Endothelial cell of umbilical vein (primary cell): ENCODE measurements at regions not wholly inside any gene's neighbourhood (a gene's known extent, or its start where the extent isn't known, plus 50 kb on each side); places are given as distances from the start of the nearest gene placed in this dataset.

Experiments
- BruUV-seq: library from RNA; stranded (reverse); fragments of 400-500 nt; replicated peaks from 2 replicates; lab custom pipeline; 2021; lab: Mats Ljungman, UMichigan
- CTCF ChIA-PET: fragments of 300-600, 350-600 bp; sonication (Branson Sonifier 250); formaldehyde crosslinking; loops from one replicate; lab custom pipeline; 2021; ENCODE audit warnings: antibody characterized with exemption, inconsistent platforms; lab: Charles Lee
- POLR2A ChIA-PET: fragments of 300-600, 350-600 bp; sonication (Branson Sonifier 250); formaldehyde crosslinking; loops from one replicate; lab custom pipeline; 2021; ENCODE audit warnings: antibody characterized with exemption, inconsistent platforms; lab: Charles Lee
- DNase-seq: peaks from one replicate; pipeline ENCODE4 v3.0.0-alpha.2; 2011; ENCODE audit warnings: low read depth, low spot score
- FAIRE-seq: peaks from 2 replicates; lab custom pipeline; 2011; peaks lifted over from hg19 to GRCh38; lab: Jason Lieb, UNC
- H2AFZ ChIP-seq: 2 replicates; pipeline ENCODE4 v1.6.0; 2012; ENCODE audit warnings: low read depth, low read length, control low read depth, inconsistent platforms
- H3K27ac ChIP-seq: 2 replicates; pipeline ENCODE4 v1.5.1; 2011; ENCODE audit warnings: low read depth, mild to moderate bottlenecking, control low read depth, low read length, moderate library complexity; ENCODE audit not compliant: insufficient read depth
- H3K27me3 ChIP-seq, 2 experiments: 2 replicates each; pipeline versions ENCODE4 v1.6.0 to v1.6.1; 2011; ENCODE audit warnings: low read length in 2 of 2, mixed read lengths in 1 of 2; ENCODE audit not compliant: control insufficient read depth in 2 of 2, insufficient read depth in 2 of 2
- H3K36me3 ChIP-seq, 2 experiments: 2 replicates in 1 of 2; 3 replicates in 1 of 2; pipeline ENCODE4 v1.5.1; 2011; ENCODE audit warnings: low read length in 2 of 2, mild to moderate bottlenecking in 1 of 2, moderate library complexity in 1 of 2; ENCODE audit not compliant: control insufficient read depth in 2 of 2, insufficient read depth in 2 of 2; ENCODE audit errors: extremely low read depth in 1 of 2
- H3K4me1 ChIP-seq: 3 replicates; pipeline ENCODE4 v1.5.1; 2011; ENCODE audit warnings: mild to moderate bottlenecking, low read length; ENCODE audit not compliant: control insufficient read depth, insufficient read depth; ENCODE audit errors: extremely low read depth
- H3K4me2 ChIP-seq: 2 replicates; pipeline ENCODE4 v1.6.1; 2011; ENCODE audit warnings: low read length, control low read depth, mixed read lengths; ENCODE audit not compliant: insufficient read depth
- H3K4me3 ChIP-seq, 3 experiments: fragments of 200-600 bp in 1 of 3; sonication (generic), shearing (Covaris generic) in 1 of 3; replicated peaks in 1 of 3; 2 replicates each; pipeline ENCODE4 v1.5.1; 2011 to 2016; ENCODE audit warnings: control low read depth in 3 of 3, low read length in 3 of 3, mild to moderate bottlenecking in 2 of 3, inconsistent platforms in 1 of 3, low read depth in 1 of 3, moderate library complexity in 1 of 3; ENCODE audit not compliant: insufficient read depth in 1 of 3
- H3K79me2 ChIP-seq: 2 replicates; pipeline ENCODE4 v1.6.0; 2012; ENCODE audit warnings: low read length, inconsistent platforms; ENCODE audit not compliant: control insufficient read depth, insufficient read depth
- H3K9ac ChIP-seq: replicated peaks from 2 replicates; pipeline ENCODE3; 2011; ENCODE audit warnings: low read length, control low read depth; ENCODE audit not compliant: insufficient read depth; ENCODE audit errors: extremely low read depth
- H3K9me1 ChIP-seq: replicated peaks from 3 replicates; pipeline ENCODE4 v1.6.0; 2011; ENCODE audit warnings: mild to moderate bottlenecking, low read length; ENCODE audit not compliant: control insufficient read depth, insufficient read depth; ENCODE audit errors: extremely low read depth
- H3K9me3 ChIP-seq: replicated peaks from 2 replicates; pipeline ENCODE4 v1.5.1; 2012; ENCODE audit warnings: low read length, inconsistent platforms; ENCODE audit not compliant: control insufficient read depth, insufficient read depth
- H4K20me1 ChIP-seq: replicated peaks from 2 replicates; pipeline ENCODE3; 2011; ENCODE audit warnings: mild to moderate bottlenecking, low read length; ENCODE audit not compliant: control insufficient read depth, insufficient read depth; ENCODE audit errors: extremely low read depth
- EZH2 ChIP-seq: IDR thresholded peaks from 2 replicates; pipeline ENCODE4 v1.6.1; 2012; ENCODE audit warnings: borderline replicate concordance, low read depth, mild to moderate bottlenecking, moderate library complexity, low read length, inconsistent platforms; ENCODE audit not compliant: severe bottlenecking
- FOS ChIP-seq: IDR thresholded peaks from 2 replicates; pipeline ENCODE4 v1.6.1; 2011; ENCODE audit warnings: mild to moderate bottlenecking, low read length, moderate library complexity, borderline replicate concordance; ENCODE audit not compliant: insufficient read depth
- JUN ChIP-seq: IDR thresholded peaks from 2 replicates; pipeline ENCODE4 v1.6.1; 2011; ENCODE audit warnings: borderline replicate concordance, low read depth; ENCODE audit not compliant: insufficient read length, insufficient read depth
- MYC ChIP-seq: IDR thresholded peaks from one replicate; pipeline ENCODE4 v1.6.1; 2011; ENCODE audit warnings: mild to moderate bottlenecking, low read depth, low read length
- POLR2A ChIP-seq: IDR thresholded peaks from 2 replicates; pipeline ENCODE4 v1.6.1; 2012; ENCODE audit warnings: low read depth, mild to moderate bottlenecking, control low read depth, low read length
- POLR2AphosphoS5 ChIP-seq: IDR thresholded peaks from 2 replicates; pipeline ENCODE4 v1.6.1; 2012; ENCODE audit warnings: low read depth, mild to moderate bottlenecking, control low read depth, low read length, moderate library complexity; ENCODE audit not compliant: insufficient read depth
- dilution Hi-C: fragments of 300-500 bp; cut with MboI; formaldehyde crosslinking; loops from one replicate; pipeline ENCODE4 v1.15.0; 2019; ENCODE audit warnings: low sequenced_read_pairs; ENCODE audit not compliant: extremely low pct_ligation_motif_present
- intact Hi-C: fragments of 100-400 bp; cut with micrococcal nuclease; formaldehyde crosslinking; loops from one replicate; pipeline ENCODE4 v1.10.0; 2022
- TF ChIP-seq, protein P1 (sequence below), 2 donors: IDR thresholded peaks; 1 replicate in 1 of 2; 2 replicates in 1 of 2; pipeline ENCODE4 v1.5.1; 2011; ENCODE audit warnings: low read length in 2 of 2, mild to moderate bottlenecking in 2 of 2, moderate library complexity in 2 of 2, control low read depth in 1 of 2, inconsistent platforms in 1 of 2, low read depth in 1 of 2; ENCODE audit not compliant: insufficient read depth in 1 of 2; ENCODE audit errors: extremely low read depth in 1 of 2

DNA sequence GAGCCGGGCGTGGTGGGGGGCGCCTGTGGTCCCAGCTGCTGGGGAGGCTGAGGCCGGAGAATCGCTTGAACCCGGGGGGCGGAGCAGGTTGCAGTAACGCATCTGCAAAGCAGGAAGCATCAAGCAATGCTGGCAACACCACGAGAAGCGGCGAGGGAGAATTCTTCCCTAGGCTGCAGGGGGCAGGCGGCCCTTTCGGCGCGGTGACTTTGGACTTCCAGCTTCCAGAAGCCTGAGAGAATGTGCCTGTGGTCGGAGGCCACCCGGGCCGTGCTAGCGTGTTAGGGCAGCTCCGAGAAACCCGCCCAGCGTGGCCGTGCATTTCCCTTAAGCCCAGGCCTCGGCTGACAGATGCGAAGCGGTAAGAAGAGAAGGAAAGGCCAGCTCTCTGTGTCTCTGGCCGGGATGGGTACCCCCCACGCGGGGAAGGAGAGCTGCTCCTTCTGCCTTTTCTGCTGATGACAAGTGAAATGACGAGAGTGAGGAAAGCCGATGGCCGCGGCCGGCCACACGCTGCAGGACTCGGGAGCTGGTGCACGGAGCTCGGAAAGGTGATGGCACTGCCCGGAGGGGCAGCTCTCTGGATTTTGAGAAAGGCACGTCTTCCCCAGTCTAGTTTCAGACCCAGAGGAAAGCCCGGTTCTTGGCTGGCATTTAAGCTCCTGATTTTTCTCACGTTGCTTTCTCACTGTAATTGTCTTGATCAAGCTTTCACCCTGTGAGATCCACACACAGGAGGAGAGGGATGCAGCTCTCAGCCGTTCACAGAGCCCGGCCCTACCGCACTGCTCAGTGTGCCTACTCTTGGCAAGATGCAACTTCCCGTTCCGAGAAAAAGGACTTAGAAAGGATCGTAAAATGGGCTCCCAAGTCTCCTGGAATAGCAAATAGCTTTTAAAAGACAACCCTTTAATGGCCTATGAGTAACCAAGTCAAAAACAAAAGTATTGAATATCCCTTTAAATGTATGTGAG, 68.3 kb upstream of the EXOC2 start:
- H3K27me3 ChIP-seq = no peaks in the 10 kb centered on the region
- no peak for FAIRE-seq
- no peak overlapping the region for H3K27ac ChIP-seq
- DNase-seq = no peak
- intact Hi-C loops = no loop called here
- no TSS peak for BruUV-seq
- POLR2A ChIA-PET = no interaction called here
- no peaks in the 10 kb centered on the region for H4K20me1 ChIP-seq
- dilution Hi-C loops = no loop called here
- H3K4me3 ChIP-seq = no peak overlapping the region
- H3K4me2 ChIP-seq = no peak overlapping the region
- H3K4me1 ChIP-seq = no peaks in the 10 kb centered on the region
- H2AFZ ChIP-seq = no peak overlapping the region
- H3K9me1 ChIP-seq = no peaks in the 10 kb centered on the region
- H3K9me3 ChIP-seq = no peaks in the 10 kb centered on the region
- no peaks in the 10 kb centered on the region for H3K79me2 ChIP-seq
- H3K9ac ChIP-seq = no peak overlapping the region
- TF ChIP-seq MYC (no peak), EZH2 (no peak), POLR2AphosphoS5 (no peak), JUN (no peak), POLR2A (no peak), FOS (no peak)
- TF ChIP-seq, protein P1, sequence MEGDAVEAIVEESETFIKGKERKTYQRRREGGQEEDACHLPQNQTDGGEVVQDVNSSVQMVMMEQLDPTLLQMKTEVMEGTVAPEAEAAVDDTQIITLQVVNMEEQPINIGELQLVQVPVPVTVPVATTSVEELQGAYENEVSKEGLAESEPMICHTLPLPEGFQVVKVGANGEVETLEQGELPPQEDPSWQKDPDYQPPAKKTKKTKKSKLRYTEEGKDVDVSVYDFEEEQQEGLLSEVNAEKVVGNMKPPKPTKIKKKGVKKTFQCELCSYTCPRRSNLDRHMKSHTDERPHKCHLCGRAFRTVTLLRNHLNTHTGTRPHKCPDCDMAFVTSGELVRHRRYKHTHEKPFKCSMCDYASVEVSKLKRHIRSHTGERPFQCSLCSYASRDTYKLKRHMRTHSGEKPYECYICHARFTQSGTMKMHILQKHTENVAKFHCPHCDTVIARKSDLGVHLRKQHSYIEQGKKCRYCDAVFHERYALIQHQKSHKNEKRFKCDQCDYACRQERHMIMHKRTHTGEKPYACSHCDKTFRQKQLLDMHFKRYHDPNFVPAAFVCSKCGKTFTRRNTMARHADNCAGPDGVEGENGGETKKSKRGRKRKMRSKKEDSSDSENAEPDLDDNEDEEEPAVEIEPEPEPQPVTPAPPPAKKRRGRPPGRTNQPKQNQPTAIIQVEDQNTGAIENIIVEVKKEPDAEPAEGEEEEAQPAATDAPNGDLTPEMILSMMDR (IDR thresholded peaks at IDR 0.05; ENCODE audit: extremely low read depth in 1 of 2, insufficient read depth in 1 of 2, low read depth in 1 of 2, low read length in 2 of 2) = no peak
- CTCF ChIA-PET = interaction anchor here (1.3 to 2.0 kb wide), 3 partner anchors 39 to 636 kb away, joined by 3 to 8 read pairs (median 6); no protein-coding TSS in a partner anchor
- H3K36me3 ChIP-seq = no peaks in the 10 kb centered on the region
